ENCODE measurements at regions not wholly inside any gene's neighbourhood (a gene's known extent, or its start where the extent isn't known, plus 50 kb on each side); places are given as distances from the start of the nearest gene placed in this dataset.

DNA sequence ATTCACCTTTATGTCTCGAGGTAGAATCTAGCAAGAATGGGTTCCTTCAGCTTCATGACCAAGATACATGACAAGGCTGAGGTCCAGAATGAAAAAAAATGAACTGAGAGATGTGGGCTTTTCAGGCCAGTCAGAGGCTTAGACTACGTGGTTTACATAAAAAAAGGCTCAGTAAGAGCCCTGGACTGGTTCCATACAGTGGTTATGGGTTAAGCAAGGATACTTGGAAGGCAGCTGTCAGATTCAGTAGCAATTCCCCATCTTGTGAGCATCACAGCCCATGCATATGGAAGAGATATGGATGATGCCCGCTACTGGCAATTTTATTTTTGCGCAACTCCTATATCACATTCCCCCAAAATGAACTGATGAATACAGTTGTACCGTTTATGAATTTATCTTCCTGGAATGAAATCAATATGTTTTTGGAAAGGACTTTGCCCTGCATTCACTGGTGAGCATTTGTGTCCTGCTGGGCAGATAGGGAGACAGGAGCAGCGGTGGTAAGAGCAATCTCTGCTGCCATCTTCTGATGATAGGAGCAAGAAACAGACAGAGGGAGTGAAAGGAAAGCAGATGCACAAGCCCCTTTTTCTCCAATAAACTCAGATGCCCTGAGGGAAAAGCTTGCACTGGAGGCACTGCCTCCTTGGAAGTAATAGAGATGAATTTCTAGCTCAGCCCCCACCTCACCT lies 280.4 kb downstream of the GALC start:
- DNase-seq: no peak

DNA sequence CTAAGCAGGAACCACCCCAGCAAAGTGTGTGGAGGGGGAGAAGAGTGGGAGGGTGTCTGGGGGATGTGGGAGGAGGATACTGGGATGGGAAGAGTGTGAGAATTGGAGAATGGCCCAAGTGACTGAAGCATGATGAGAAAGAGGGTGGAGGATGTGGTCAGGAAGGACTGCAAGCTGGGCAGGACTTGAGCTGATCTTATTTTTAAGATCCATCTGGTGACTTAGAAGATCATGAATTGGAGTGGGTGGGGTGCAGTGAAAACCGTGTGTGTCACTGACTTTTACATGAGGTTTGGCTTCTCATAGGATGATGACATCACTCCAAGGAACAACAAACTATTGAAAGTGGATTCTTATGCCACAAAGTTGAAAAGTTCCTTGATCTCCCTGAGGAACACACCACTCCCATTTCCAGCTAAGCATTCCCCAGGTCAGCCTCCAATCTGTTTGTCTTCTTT lies 287.5 kb downstream of the GALC start:
- DNase-seq: no peak

DNA sequence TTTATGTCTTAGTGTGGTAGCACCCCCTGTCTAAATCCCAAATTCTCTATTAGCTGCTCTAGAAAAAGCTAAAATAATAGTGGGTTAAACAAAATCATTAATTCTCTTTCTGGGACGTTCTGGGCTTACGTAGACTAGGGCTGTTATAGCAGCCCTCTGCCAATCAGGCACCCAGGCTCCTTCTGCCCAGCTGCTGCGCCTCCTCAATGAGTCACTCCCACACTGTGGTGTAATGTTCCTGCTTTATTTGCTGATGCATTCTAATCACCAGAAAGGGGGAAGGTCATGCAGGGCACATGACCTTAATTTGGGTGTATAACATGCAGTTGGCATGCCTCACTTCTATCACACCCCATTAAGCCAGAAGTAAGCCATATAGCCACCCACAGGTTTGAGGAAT lies 294.5 kb downstream of the GALC start:
- DNase-seq: no peak

DNA sequence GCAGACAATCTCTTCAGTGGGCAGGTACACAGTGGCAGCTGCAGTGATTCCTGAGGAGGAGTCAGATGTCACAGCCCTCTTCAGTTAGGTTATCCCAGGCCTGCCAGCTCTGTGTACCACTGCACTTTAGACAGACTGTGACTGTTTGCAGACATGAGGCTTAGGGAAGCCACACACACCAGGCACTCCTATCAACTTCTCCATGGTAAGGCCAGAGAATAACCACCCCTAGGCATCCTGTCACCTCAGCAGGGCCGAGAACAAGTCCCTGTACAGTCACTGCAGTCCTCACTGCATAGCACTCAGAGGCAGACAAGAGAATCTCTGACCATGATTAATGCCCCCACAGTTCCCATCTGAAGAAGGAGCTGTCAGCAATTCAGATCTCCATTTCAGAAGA lies 296.5 kb downstream of the GALC start:
- no peak for DNase-seq

DNA sequence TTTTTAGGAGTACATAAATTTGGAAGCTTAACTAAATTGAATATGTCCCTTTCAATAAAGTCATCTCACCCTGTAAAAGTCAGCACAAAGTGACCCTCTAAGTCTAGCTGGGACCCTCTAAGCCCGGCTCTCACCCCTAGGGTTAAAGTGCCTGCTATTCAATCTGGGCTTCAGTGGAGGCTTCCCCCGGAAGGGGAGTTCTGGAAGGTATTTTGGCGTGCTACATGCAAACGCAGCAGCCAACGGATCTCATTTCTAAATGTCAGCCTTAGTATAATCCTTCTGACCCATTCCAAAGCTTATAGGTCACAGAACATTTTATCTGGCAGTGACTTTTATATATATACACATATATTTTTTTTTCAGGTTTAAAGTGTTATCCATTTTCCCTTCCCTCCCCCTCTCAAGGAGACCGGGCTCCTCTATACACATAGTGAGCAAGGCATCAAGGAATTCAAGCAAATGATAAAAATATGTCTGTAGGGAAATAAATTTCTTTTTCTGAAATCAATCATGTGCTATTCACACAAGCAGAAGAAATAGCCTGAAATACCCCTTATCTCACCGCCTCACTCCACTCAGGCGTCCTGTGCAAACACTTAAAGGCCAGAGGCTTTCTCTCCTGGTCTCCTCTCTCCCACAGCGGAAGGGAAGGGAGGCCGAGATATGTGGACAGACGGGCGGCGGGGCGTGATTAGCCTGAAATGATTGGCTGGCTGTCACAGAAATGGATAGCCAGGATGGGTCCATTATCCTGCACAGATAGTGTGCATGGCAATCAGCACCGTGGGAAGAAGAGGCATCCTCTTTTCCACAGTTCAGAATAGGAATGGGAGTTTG lies 301.7 kb downstream of the GALC start:
- DNase-seq: no peak

DNA sequence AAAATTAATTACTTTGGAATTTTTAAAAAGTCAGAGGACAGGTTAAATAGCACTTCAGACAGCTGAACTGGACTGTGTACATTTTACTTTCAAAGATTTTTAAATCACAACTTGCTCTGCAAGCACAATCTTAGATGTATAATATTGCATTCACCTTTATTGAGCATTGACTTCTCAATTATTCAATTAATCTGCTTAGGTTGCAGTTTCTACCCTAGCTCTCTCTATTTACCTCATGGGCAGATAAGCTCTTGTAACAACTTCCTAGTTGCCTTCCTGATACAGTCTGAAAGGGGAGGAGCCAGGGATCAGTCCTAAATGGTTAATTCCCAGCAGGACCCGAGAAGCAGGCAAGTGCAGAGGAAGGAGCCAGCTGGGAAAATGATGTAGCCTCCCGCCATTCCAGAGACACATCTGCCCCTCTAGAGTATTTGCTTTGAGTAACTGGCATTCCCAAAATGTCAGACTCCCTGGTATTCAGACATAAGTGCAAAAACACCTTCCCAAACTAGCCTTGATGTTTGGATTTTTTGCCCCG lies 302.8 kb downstream of the GALC start:
- no peak for DNase-seq

DNA sequence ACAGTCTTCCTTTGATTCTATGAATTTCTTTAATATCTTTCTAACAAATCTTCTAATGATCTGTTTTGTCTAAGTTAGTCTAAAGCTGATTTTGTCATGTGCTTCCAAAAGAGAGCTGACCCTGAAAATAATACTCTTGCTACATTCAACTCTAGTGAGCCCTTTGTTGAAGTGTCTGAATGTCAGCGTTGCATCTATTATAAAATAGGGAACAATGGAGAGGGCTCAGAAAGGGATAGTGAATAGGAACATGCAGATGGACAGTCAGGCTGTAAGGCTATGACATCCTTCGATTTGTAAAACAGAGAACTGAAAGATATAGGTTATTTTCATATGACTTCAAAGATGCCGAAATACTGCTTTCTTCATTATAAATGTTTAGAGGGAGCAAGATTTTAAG lies 304.5 kb downstream of the GALC start:
- DNase-seq: no peak

DNA sequence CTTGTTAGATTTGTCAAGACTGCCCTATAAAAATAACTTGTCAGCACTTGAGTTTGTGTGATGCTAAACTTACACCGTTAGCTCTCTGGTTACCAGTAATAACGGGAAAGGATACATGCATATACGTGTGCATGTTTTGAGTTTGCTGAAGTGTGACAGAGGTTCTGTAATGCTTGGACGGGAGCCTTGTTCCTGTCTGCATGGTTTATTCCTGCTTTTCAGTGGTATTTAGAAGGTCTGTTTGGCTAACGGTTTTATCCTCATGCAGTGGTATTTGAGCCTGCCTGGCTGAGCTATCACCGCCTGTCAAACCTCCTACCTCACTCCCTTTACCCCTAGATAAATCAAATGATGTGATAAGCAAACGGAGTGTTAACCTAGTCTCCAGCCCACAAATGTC lies 305.6 kb downstream of the GALC start:
- DNase-seq: no peak

DNA sequence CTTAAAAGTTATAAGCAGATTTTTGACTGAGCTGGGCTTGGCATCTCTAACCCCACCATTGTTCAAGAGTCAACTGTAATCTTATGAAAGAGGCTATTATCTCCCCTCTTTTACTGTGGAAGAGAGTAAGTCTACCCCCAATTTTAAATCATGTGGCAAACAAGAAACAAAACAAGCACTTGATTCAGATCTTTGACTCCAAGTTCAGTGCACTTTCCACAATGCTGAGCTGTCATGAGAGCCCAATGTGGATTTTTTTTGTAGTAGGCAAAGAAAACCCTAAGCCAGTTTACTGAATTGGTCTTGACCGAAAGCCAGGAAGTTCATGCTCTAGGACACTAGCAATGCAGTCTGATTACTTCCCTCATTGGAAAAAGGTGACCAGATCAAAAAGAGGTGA lies 306.2 kb downstream of the GALC start:
- DNase-seq: no peak

DNA sequence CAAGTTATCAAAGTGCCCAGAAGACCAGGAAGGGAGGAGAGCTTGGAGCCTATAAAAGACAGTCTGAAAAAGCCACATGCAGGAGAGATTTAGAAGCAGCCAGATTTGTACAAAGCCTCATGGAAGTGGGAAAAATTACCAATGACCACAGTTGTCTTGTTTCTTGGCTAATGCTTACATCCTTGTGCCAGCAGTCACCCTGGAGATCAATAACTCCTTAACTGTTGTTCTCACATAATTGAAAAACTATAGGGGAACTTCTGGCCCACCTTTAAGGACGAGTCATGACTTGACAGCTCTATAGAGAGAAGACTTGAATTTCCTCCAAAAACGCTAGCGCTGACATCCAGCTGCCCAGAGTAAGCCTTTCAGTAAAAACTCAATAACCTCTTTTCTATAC lies 313.1 kb downstream of the GALC start:
- no peak for DNase-seq

DNA sequence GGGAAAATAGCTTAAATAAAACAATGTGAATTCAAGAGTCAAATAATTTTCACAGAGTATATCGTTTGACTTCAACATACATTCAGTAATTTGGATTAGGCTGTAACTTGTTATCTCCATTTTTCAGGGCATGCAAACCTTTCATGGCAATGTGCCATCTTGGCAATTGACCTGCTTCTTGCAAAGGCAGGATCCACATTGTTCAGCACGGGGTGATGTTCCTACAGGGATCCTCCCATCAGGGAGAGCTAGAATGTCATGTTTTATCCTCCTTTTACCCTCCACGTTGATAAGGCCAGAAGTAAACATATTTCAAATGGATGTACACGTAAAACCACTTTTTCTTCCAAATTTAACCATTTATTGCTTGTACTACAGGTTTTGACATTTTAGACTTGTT lies 314.4 kb downstream of the GALC start:
- DNase-seq: no peak

DNA sequence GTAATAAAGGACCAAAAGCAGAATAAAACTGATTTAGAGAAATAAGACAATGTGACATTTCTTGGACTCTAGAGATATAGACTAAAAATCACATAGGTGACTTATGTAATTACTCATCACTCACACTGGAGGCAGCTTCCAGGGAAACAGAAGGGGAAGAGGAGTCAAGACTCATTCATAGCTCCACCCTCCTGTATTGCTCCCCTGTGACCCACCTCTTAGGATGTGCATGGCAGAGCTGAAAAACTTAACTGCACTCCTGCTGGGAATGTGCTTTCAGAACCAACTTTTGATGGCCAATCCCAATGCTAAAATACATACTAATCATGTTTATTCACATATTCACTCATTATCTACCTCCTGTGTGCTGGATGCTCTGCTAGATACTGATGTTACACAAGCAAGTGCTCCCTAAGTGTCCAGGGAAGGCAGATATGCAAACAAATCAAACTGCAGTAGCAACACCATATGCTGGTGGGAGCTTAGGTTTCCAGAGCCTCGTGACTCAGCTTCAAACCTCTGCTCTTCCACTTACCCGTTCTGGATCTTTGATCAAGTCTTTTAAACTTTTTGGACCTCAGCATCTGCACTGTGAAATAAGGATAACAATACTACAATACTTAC lies 316.1 kb downstream of the GALC start:
- DNase-seq: no peak

DNA sequence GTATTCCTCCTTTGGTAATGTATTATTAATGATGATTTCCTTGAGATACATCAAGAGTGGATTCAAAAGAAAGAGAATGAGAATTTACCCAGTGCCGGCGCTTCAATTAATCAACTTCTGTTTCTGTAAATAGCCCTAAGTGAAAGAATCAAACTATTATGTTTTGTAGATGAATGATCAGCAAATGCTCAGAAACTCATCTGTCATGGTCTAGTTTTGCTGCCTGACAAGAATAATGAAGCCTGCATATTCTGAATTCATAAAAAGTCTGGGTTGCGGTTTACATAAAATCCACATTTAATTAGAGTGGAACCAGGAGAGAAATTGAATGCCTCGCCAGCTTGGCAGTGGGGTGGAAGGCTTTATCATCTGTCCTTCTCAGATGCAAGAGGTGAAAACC lies 325.3 kb downstream of the GALC start:
- DNase-seq: no peak

DNA sequence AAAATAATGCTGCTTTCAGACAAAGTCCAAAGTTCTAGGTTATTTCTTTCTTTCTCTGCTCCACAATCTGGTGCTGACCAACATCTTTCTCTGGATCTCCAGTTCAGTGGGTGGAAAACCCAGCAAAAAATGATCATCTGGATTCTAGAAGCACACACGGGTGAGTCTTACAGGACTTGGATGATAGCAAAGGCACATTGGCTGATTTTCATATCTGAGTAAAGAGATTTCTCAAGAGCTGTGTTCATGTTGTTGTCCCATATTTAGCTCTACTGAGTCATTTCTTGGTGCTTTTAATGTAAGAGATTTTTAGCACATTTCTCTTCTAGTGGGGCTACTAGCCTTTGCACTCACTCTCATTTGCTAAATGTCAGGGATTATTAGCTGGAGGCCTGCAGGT lies 336.7 kb downstream of the GALC start:
- no peak for DNase-seq

DNA sequence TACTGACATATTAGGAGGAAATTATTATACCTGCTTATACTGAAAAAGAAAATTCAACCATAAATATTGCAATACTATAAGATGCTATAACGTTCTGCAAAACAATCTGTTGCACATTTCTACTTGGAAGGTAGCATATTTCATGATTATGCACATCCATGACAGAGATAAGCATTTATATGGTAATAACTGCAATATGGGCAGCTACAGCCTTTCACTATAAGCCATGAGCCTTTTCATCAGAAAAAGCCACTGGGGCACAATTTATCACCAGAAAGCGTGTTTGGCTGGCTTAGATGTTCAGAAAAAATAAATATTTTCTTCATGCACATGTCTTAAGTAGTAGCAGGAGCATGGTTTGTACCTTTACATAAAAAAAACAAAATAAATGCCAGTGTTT lies 340.7 kb downstream of the GALC start:
- DNase-seq: no peak

DNA sequence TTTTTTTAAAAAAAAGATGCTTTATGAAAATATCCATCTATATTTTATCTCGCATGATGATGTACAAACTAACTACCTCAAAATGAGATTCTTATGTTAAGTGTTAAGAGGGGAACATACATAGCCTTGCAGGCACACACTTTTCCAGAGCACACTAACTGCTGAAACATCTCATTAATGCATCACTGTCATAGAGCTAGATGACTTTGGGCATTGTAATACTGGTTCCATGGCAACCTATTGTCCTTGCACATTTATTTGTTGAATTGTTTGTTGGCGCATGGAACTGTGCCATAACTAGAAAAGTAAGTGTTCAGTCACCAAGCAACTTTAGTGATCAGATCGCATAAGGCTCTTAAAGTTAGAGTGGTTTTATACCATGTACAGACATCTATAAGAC lies 348.3 kb downstream of the GALC start:
- DNase-seq: no peak

DNA sequence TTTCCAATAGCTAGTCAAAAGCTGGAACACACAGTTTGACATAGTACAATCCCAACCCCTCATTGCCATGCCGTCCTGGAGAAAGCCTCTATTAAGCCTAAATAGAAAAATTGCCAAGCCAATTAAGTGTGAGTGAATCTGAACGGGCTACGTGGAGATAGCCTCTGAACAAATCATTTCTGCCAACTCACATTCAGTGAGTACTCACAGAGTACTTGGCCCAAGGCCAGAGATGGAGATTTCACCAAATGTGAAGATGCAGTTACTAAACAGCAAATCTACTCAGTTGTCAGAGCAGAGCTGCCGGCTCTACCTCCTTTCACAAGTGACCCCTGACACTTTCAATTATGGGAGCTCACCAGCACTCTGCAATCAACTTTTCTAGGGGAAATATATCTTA lies 350.0 kb downstream of the GALC start:
- DNase-seq: no peak

DNA sequence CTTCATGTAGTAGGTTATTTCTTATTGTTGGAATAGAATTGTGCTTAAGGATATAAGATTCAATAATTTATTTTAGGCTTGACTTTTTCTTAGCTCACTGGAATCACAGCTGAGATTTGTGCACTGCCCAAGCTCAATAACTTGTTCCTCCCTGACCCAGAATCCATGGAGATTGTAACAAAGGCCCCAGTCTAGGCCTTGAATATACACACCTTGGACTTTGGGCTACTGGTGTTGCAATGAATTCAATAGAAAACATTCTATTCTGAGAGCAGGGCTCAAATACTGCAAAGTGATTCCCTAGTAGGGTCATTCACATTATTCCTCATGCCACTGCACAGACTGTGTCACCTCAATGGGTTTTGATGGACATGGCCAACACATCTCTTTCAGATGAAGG lies 352.4 kb downstream of the GALC start:
- no peak for DNase-seq

DNA sequence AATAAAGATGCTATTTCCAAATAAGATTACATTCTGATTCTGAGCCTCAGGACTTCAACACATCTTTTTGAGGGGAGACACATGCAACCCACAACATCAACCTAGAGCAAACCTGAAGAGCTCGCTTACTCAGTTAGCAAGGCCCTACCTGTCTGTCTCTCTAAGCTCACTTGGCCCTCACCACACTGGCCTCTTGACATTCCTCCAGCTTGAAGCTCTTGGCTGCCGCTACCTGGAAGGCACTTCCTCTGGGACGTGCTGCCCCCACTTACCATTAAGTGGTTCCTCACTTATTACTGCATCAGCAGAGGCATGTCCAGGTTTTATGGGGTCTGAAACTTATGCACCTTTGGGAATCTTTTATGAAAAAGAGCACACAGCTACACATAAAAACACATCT lies 354.8 kb downstream of the GALC start:
- DNase-seq: no peak

DNA sequence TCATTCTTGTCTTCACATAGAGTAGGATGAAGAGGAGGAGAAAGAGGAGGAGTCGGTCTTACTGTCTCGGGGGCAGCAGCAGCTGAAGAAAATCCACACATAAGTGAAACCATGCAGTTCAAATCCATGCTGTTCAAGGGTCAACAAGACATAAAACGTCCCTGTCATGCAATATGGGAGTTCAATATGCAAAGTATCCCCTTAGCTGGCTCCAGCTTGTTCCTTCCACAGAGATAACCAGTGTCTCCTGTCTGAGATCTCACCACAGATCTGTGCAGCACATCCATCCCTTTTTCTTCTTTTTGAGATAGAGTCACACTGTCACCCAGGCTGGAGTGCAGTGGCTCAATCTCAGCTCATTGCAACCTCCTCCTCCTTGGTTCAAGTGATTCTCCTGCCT lies 357.5 kb downstream of the GALC start:
- DNase-seq: no peak

DNA sequence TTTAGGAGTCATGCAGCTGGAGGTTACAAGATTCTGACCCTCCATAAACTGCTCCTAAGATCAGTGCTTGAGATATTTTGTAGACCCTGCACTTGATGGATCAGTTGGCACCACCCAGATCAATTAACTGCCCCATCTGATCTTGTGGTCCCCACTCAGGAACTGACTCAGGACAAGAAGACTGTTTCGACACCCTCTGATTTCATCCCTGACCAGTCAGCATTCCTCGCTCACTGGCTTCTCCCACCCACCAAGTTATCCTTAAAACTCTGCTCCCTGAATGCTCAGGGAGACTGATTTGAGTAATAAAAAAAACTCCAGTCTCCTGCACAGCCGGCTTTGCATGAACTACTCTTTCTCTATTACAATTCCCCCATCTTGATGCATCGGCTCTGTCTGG lies 360.2 kb downstream of the GALC start:
- no peak for DNase-seq

DNA sequence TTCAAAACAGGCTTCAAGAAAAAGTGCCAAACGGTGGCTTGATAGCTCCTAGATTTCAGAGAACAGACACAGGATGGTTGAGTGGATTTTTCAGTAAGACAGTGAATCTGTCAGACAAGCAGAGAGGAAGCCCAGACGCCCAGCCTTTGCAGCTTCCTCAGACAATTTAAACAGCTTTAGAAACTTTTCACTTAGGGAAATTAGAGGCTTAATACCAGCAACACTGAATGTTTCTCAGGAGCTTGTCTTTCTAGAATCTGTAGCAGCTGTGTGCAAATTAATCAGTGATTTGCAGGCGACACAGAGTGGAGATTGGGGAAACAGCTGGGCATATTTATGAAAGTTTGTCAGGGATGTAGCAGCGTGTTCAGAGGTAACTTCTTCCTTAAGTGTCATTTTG lies 362.1 kb downstream of the GALC start:
- no peak for DNase-seq

DNA sequence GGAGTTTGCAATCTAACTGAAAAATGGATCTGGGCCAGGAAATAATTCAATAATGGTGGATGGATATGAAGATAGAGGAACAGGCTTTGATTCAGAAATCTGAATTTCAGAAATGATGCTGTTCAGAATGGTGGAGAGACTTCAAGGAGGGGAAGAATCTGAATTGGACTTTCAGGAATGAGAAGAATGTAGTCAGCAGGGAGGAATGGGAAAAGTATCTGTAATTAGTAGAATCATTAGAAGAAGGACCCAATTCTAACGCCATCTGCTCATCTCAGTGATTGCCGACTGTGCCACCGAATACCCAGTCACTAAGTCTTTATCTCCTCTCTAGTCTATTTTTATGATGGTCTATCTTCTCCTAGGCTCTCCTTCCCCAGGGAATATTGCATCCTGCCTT lies 363.2 kb downstream of the GALC start:
- no peak for DNase-seq

DNA sequence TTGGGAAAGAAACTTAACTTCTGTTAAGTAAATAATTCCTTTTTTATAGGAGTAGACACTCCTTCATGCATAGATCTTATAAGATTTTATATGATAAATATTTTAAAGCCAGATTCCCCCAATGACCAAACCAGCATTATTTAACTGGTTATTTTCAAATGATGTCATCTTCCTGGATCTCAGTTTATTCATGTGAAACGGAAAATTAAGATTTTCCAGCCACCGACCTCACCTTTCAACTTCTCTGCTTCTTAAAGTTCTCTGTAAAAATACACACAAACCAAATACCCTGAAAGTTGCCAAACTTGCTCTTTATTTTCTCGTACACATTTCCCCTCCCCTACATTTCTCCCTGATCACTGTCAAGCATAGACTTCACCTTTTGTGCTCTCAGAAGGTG lies 364.2 kb downstream of the GALC start:
- DNase-seq: no peak
